Esophagus squamous epithelium (tissue), 5 donors: ENCODE measurements at regions not wholly inside any gene's neighbourhood (a gene's known extent, or its start where the extent isn't known, plus 50 kb on each side); places are given as distances from the start of the nearest gene placed in this dataset.

ENCODE experiments used
- DNase-seq: peaks from one replicate; lab custom pipeline; 2025; lab: John Stamatoyannopoulos, UW
- H3K27ac ChIP-seq, 4 donors: fragments of 200-600 bp; sonication (generic); one replicate each; pipeline ENCODE4 v1.5.1; 2016 to 2019; ENCODE audit warnings: mild to moderate bottlenecking in 1 of 4
- H3K27me3 ChIP-seq, 4 donors: fragments of 200-600 bp; sonication (generic); 1 replicate in 3 of 4; 2 replicates in 1 of 4; pipeline versions ENCODE4 v1.5.1 to v1.6.0; 2017 to 2021; ENCODE audit warnings: antibody characterized with exemption in 1 of 4
- H3K36me3 ChIP-seq, 3 donors: fragments of 200-600 bp; sonication (generic); one replicate each; pipeline ENCODE4 v1.5.1; 2016 to 2019
- H3K4me1 ChIP-seq, 3 donors: fragments of 200-600 bp; sonication (generic); one replicate each; pipeline ENCODE4 v1.5.1; 2017 to 2019
- H3K4me3 ChIP-seq, 4 donors: fragments of 200-600 bp; sonication (generic); 1 replicate in 3 of 4; 2 replicates in 1 of 4; pipeline ENCODE4 v1.5.1; 2016 to 2019; ENCODE audit warnings: mild to moderate bottlenecking in 2 of 4, moderate library complexity in 1 of 4
- H3K9me3 ChIP-seq, 3 donors: fragments of 200-600 bp; sonication (generic); one replicate each; pipeline ENCODE4 v1.5.1; 2016 to 2019
- CTCF ChIP-seq, 6 experiments: fragments of 450-650 bp in 4 of 6; fragments of 200-600 bp in 2 of 6; sonication (generic) in 2 of 6; IDR thresholded peaks; one replicate each; pipeline ENCODE4 v1.5.1; 2016 to 2019; ENCODE audit warnings: antibody characterized with exemption in 6 of 6, mild to moderate bottlenecking in 4 of 6, moderate library complexity in 4 of 6
- POLR2A ChIP-seq, 4 donors: fragments of 450-650 bp; IDR thresholded peaks; one replicate each; pipeline ENCODE4 v1.6.1; 2017; ENCODE audit warnings: antibody characterized with exemption in 4 of 4, mild to moderate bottlenecking in 4 of 4, moderate library complexity in 3 of 4
- WGBS, 2 donors: methylation state at CpG; one replicate each; pipeline ENCODE4 v1.1.5; 2018; 5-methylcytosine and 5-hydroxymethylcytosine counted together
- intact Hi-C: fragments of 100-400 bp; cut with DNase I; formaldehyde crosslinking; loops from one replicate; pipeline ENCODE4 v1.15.0; 2022
- donor health status: DM: yes; HTN: yes; CAD: no.

GRCh38 chr2:176818076-176818475 lies 394.5 kb upstream of the HNRNPA3 start:
- H3K9me3 ChIP-seq: no peaks in the 10 kb centered on the region
- no peaks in the 10 kb centered on the region for H3K36me3 ChIP-seq
- H3K4me3 ChIP-seq: no peak overlapping the region
- peaks cover 0 to 7% (median 0%) of the 10 kb centered on the region in 3 donors for H3K4me1 ChIP-seq
- intact Hi-C loops: loop anchor here (10.0 kb wide), 1 partner anchor 693 kb away; the partner anchor contains the start of genes HOXD8 and HOXD9
- peaks cover 0 to 5% (median 0%) of the 10 kb centered on the region in 4 donors for H3K27me3 ChIP-seq
- no peak for TF ChIP-seq POLR2A (IDR thresholded peaks at IDR 0.05)
- TF ChIP-seq CTCF (IDR thresholded peaks at IDR 0.05): no peak
- WGBS, 2 donors: 58 to 71% methylated on average over 4 of the region's 4 CpGs
- H3K27ac ChIP-seq: no peak overlapping the region
- no peak for DNase-seq

GRCh38 chr2:176818617-176819016 lies 394.0 kb upstream of the HNRNPA3 start:
- no peak for TF ChIP-seq POLR2A (IDR thresholded peaks at IDR 0.05)
- no peak for TF ChIP-seq CTCF (IDR thresholded peaks at IDR 0.05)
- WGBS, 2 donors: 58 to 67% methylated on average over 7 of the region's 7 CpGs
- peaks cover 0 to 7% (median 0%) of the 10 kb centered on the region in 3 donors for H3K4me1 ChIP-seq
- no peaks in the 10 kb centered on the region for H3K9me3 ChIP-seq
- H3K27ac ChIP-seq: no peak overlapping the region
- intact Hi-C loops: loop anchor here (10.0 kb wide), 1 partner anchor 694 kb away; the partner anchor contains the start of genes HOXD8 and HOXD9
- no peak for DNase-seq
- H3K36me3 ChIP-seq: no peaks in the 10 kb centered on the region
- peaks cover 0 to 5% (median 0%) of the 10 kb centered on the region in 4 donors for H3K27me3 ChIP-seq
- H3K4me3 ChIP-seq: no peak overlapping the region

- Histone ChIP-seq H3K27ac (no peak overlapping the region), H3K4me1 (peaks cover 0 to 5% (median 0%) of the 10 kb centered on the region in 3 donors), H3K4me3 (no peak overlapping the region), H3K36me3 (no peaks in the 10 kb centered on the region), H3K27me3 (peaks cover 0 to 7% (median 0%) of the 10 kb centered on the region in 4 donors), H3K9me3 (no peaks in the 10 kb centered on the region)
- 84 to 85% methylated on average over 4 of the region's 4 CpGs for WGBS, 2 donors
- intact Hi-C loops: loop anchor here (10.0 kb wide), 1 partner anchor 695 kb away; the partner anchor contains the start of genes HOXD8 and HOXD9
- TF ChIP-seq CTCF (IDR thresholded peaks at IDR 0.05) (no peak), POLR2A (IDR thresholded peaks at IDR 0.05) (no peak)
- no peak for DNase-seq
Measured at GRCh38 chr2:176819306-176819705, 393.3 kb upstream of the HNRNPA3 start.

- no peak for DNase-seq
- Histone ChIP-seq H3K4me3 (no peak overlapping the region), H3K9me3 (no peaks in the 10 kb centered on the region), H3K36me3 (no peaks in the 10 kb centered on the region), H3K27ac (no peak overlapping the region), H3K27me3 (peaks cover 0 to 14% (median 0%) of the 10 kb centered on the region in 4 donors), H3K4me1 (no peaks in the 10 kb centered on the region)
- TF ChIP-seq POLR2A (IDR thresholded peaks at IDR 0.05): no peak
- no peak for TF ChIP-seq CTCF (IDR thresholded peaks at IDR 0.05)
- intact Hi-C loops: no loop called here
Measured at GRCh38 chr2:176820371-176820932, 392.1 kb upstream of the HNRNPA3 start.

GRCh38 chr2:176821350-176821749 lies 391.2 kb upstream of the HNRNPA3 start:
- Histone ChIP-seq H3K4me1 (no peaks in the 10 kb centered on the region), H3K4me3 (no peak overlapping the region), H3K36me3 (no peaks in the 10 kb centered on the region), H3K27ac (no peak overlapping the region), H3K9me3 (no peaks in the 10 kb centered on the region), H3K27me3 (peaks cover 0 to 14% (median 0%) of the 10 kb centered on the region in 4 donors)
- TF ChIP-seq CTCF (IDR thresholded peaks at IDR 0.05): no peak
- no peak for TF ChIP-seq POLR2A (IDR thresholded peaks at IDR 0.05)
- intact Hi-C loops: no loop called here
- WGBS, 2 donors: 72 to 90% methylated on average over 4 of the region's 4 CpGs
- DNase-seq: no peak
